ENCODE measurements at regions not wholly inside any gene's neighbourhood (a gene's known extent, or its start where the extent isn't known, plus 50 kb on each side); places are given as distances from the start of the nearest gene placed in this dataset.

- no peak for TF ChIP-seq CTCF (IDR thresholded peaks at IDR 0.05)
- no peak for TF ChIP-seq POLR2A (IDR thresholded peaks at IDR 0.05)
Measured at GRCh38 chr6:98670045-98670746, 164.2 kb upstream of the POU3F2 start.
